Right atrium auricular region (tissue), 2 donors: ENCODE measurements at regions not wholly inside any gene's neighbourhood (a gene's known extent, or its start where the extent isn't known, plus 50 kb on each side); places are given as distances from the start of the nearest gene placed in this dataset.
"Not testable (repeated sequence)": the region's sequence is repeated elsewhere in the genome, so short reads cannot be mapped to it uniquely, and the experiment has no call there.

Source experiments
- DNase-seq: peaks from one replicate; pipeline ENCODE4 v3.0.0-alpha.2; 2019; ENCODE audit warnings: low spot score
- H3K27ac ChIP-seq, 2 donors: fragments of 200-600 bp; sonication (generic); 1 replicate in 1 of 2; 2 replicates in 1 of 2; pipeline ENCODE4 v1.5.1; 2016 to 2019
- H3K27me3 ChIP-seq, 2 donors: fragments of 200-600 bp; sonication (generic); one replicate each; pipeline versions ENCODE4 v1.5.1 to v1.6.0; 2017 to 2019
- H3K36me3 ChIP-seq: fragments of 200-600 bp; sonication (generic); one replicate; pipeline ENCODE4 v1.5.1; 2016
- H3K4me1 ChIP-seq, 2 donors: fragments of 200-600 bp; sonication (generic); one replicate each; pipeline versions ENCODE4 v1.5.1 to v1.6.0; 2017 to 2019
- H3K4me3 ChIP-seq, 2 donors: fragments of 200-600 bp; sonication (generic); 1 replicate in 1 of 2; 2 replicates in 1 of 2; pipeline ENCODE4 v1.5.1; 2017 to 2019; ENCODE audit warnings: mild to moderate bottlenecking in 1 of 2, moderate library complexity in 1 of 2
- H3K9me3 ChIP-seq, 2 donors: fragments of 200-600 bp; sonication (generic); one replicate each; pipeline ENCODE4 v1.5.1; 2019
- TF ChIP-seq, protein P1 (sequence below), 2 donors: fragments of 200-600 bp; sonication (generic); IDR thresholded peaks; one replicate each; pipeline ENCODE4 v1.5.1; 2019; ENCODE audit warnings: antibody characterized with exemption in 2 of 2

DNA sequence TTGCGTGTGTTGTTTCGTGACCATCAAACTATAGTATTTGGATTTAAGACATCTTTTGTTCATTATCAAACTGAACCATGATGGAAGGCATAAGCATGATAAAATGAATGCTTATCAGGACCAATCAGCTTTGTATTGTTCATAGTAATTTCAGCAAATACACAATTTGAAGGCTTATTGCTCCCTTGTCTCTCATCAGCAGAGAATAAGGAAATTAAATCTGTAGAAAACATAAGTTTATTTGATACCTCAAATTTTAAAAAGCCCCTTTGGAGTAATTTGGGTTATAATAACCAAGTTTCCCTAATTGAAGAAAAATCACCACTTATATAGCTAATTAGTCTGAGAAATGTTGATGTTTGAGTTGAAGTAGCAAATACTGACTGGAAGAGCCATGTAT lies 705.7 kb downstream of the NUP35 start:
- peaks cover 7 to 17% of the 10 kb centered on the region in 2 donors for H3K9me3 ChIP-seq
- no peaks in the 10 kb centered on the region for H3K27me3 ChIP-seq
- H3K27ac ChIP-seq, result no peak overlapping the region
- H3K4me1 ChIP-seq, result no peaks in the 10 kb centered on the region
- DNase-seq, result no peak
- no peak overlapping the region for H3K4me3 ChIP-seq
- TF ChIP-seq, protein P1, sequence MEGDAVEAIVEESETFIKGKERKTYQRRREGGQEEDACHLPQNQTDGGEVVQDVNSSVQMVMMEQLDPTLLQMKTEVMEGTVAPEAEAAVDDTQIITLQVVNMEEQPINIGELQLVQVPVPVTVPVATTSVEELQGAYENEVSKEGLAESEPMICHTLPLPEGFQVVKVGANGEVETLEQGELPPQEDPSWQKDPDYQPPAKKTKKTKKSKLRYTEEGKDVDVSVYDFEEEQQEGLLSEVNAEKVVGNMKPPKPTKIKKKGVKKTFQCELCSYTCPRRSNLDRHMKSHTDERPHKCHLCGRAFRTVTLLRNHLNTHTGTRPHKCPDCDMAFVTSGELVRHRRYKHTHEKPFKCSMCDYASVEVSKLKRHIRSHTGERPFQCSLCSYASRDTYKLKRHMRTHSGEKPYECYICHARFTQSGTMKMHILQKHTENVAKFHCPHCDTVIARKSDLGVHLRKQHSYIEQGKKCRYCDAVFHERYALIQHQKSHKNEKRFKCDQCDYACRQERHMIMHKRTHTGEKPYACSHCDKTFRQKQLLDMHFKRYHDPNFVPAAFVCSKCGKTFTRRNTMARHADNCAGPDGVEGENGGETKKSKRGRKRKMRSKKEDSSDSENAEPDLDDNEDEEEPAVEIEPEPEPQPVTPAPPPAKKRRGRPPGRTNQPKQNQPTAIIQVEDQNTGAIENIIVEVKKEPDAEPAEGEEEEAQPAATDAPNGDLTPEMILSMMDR (IDR thresholded peaks at IDR 0.05), result no peak
- no peaks in the 10 kb centered on the region for H3K36me3 ChIP-seq

DNA sequence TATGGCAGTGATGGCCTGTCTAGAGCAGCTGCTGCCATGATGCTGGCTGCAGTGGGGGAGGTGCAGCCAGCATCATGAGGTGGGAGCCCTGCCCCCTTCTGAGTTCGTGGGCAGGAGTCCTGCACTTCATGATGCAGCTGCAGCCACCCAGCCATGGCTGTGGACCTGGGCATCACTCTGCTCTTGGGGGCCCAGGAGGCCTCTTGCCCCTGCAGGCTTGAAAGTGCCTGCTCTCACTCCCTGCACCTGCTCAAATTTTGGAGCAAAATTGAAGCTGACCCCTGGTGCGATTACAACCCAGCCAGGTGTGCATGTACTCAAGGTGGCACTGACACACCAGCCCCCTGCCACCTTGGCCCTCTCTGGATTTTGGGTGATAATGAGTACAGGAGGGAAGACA lies 712.9 kb downstream of the NUP35 start:
- H3K27ac ChIP-seq, result no peak overlapping the region
- H3K4me3 ChIP-seq, result no peak overlapping the region
- DNase-seq, result no peak
- H3K9me3 ChIP-seq, result no peaks in the 10 kb centered on the region
- H3K4me1 ChIP-seq, result no peaks in the 10 kb centered on the region
- TF ChIP-seq, protein P1 (IDR thresholded peaks at IDR 0.05), result no peak
- no peaks in the 10 kb centered on the region for H3K36me3 ChIP-seq
- no peaks in the 10 kb centered on the region for H3K27me3 ChIP-seq

DNA sequence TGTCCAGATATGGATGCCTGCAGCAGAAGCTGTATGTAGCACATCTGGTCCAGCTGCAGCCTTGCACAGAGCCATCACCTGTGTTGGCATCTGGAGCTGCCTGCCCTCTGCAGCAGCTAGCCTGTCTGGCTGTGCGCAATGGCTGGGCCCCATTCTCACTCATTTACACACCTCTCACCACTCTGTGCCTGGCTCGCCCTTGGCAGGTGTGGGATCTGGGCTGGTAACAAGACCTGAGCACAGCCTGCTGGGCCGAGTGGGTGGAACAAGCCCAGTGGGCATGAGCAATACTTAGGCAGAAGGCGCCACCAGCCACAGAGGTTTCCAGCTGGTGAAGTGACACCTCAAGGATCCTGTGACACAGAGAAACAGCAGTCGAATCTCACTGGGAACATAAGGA lies 714.1 kb downstream of the NUP35 start:
- Histone ChIP-seq H3K9me3 (no peaks in the 10 kb centered on the region), H3K27ac (no peak overlapping the region), H3K27me3 (no peaks in the 10 kb centered on the region), H3K4me1 (no peaks in the 10 kb centered on the region), H3K36me3 (no peaks in the 10 kb centered on the region), H3K4me3 (no peak overlapping the region)
- TF ChIP-seq, protein P1 (IDR thresholded peaks at IDR 0.05), result no peak
- no peak for DNase-seq

DNA sequence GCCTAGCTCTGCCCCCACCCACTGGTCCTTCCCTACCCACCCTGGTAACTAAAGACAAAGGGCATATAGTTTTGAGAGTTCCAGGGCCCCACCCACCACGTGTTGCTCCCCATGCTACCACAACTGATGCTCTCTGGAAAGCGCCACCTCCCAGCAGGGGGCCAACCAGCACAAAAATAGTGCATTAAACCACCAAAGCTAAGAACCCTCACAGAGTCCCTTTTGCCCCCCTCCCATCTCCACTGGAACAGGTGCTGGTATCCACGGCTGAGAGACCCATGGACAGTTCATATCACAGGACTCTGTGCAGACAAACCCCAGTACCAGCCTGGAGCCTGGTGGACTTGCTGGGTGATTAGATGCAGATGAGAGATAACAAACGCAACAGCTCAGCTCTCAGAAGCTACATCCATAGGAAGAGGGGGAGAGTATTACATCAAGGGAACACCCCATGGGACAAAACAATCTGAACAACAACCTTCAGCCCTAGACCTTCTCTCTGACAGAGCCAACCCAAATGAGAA lies 715.9 kb downstream of the NUP35 start:
- no peaks in the 10 kb centered on the region for H3K9me3 ChIP-seq
- H3K27ac ChIP-seq, result no peak overlapping the region
- H3K36me3 ChIP-seq, result no peaks in the 10 kb centered on the region
- H3K4me1 ChIP-seq, result no peaks in the 10 kb centered on the region
- H3K4me3 ChIP-seq, result no peak overlapping the region
- TF ChIP-seq, protein P1 (IDR thresholded peaks at IDR 0.05), result no peak
- DNase-seq, result no peak
- no peaks in the 10 kb centered on the region for H3K27me3 ChIP-seq

DNA sequence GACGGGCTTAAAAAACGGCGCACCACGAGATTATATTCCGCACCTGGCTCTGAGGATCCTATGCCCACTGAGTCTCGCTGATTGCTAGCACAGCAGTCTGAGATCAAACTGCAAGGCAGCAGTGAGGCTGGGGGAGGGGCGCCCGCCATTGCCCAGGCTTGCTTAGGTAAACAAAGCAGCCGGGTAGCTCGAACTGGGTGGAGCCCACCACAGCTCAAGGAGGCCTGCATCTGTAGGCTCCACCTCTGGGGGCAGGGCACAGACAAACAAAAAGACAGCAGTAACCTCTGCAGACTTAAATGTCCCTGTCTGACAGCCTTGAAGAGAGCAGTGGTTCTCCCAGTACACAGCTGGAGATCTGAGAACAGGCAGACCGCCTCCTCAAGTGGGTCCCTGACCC lies 725.6 kb downstream of the NUP35 start:
- not testable (repeated sequence) for H3K4me3 ChIP-seq, H3K9me3 ChIP-seq, H3K4me1 ChIP-seq, DNase-seq, H3K27me3 ChIP-seq, H3K36me3 ChIP-seq, H3K27ac ChIP-seq

DNA sequence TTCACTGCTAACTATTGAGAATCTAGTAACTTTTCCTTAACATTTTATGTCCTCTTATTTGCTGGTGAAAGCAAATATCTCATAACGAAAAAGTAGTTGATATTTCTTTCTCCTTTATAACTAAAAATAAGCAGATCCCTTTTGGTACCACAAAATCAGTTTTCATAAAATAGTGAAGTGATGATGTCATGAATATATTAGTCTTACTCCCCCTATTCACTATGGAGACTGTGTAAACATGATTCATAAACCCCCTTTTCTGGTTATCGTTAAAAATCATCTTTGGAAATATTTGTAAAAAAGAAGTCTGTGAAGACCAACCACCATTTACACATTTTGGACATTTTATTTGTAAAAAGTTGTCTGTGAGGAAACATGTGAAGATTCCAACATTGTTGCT lies 734.9 kb downstream of the NUP35 start:
- Histone ChIP-seq H3K4me1 (no peaks in the 10 kb centered on the region), H3K27me3 (no peaks in the 10 kb centered on the region), H3K9me3 (no peaks in the 10 kb centered on the region), H3K4me3 (no peak overlapping the region), H3K36me3 (no peaks in the 10 kb centered on the region), H3K27ac (no peak overlapping the region)
- no peak for DNase-seq
- TF ChIP-seq, protein P1 (IDR thresholded peaks at IDR 0.05), result no peak
